Endothelial cell of umbilical vein (primary cell): ENCODE measurements at regions not wholly inside any gene's neighbourhood (a gene's known extent, or its start where the extent isn't known, plus 50 kb on each side); places are given as distances from the start of the nearest gene placed in this dataset.

Experiments
- BruUV-seq: library from RNA; stranded (reverse); fragments of 400-500 nt; replicated peaks from 2 replicates; lab custom pipeline; 2021; lab: Mats Ljungman, UMichigan
- CTCF ChIA-PET: fragments of 300-600, 350-600 bp; sonication (Branson Sonifier 250); formaldehyde crosslinking; loops from one replicate; lab custom pipeline; 2021; ENCODE audit warnings: antibody characterized with exemption, inconsistent platforms; lab: Charles Lee
- POLR2A ChIA-PET: fragments of 300-600, 350-600 bp; sonication (Branson Sonifier 250); formaldehyde crosslinking; loops from one replicate; lab custom pipeline; 2021; ENCODE audit warnings: antibody characterized with exemption, inconsistent platforms; lab: Charles Lee
- DNase-seq: peaks from one replicate; pipeline ENCODE4 v3.0.0-alpha.2; 2011; ENCODE audit warnings: low read depth, low spot score
- FAIRE-seq: peaks from 2 replicates; lab custom pipeline; 2011; peaks lifted over from hg19 to GRCh38; lab: Jason Lieb, UNC
- H2AFZ ChIP-seq: 2 replicates; pipeline ENCODE4 v1.6.0; 2012; ENCODE audit warnings: low read depth, low read length, control low read depth, inconsistent platforms
- H3K27ac ChIP-seq: 2 replicates; pipeline ENCODE4 v1.5.1; 2011; ENCODE audit warnings: low read depth, mild to moderate bottlenecking, control low read depth, low read length, moderate library complexity; ENCODE audit not compliant: insufficient read depth
- H3K27me3 ChIP-seq, 2 experiments: 2 replicates each; pipeline versions ENCODE4 v1.6.0 to v1.6.1; 2011; ENCODE audit warnings: low read length in 2 of 2, mixed read lengths in 1 of 2; ENCODE audit not compliant: control insufficient read depth in 2 of 2, insufficient read depth in 2 of 2
- H3K36me3 ChIP-seq, 2 experiments: 2 replicates in 1 of 2; 3 replicates in 1 of 2; pipeline ENCODE4 v1.5.1; 2011; ENCODE audit warnings: low read length in 2 of 2, mild to moderate bottlenecking in 1 of 2, moderate library complexity in 1 of 2; ENCODE audit not compliant: control insufficient read depth in 2 of 2, insufficient read depth in 2 of 2; ENCODE audit errors: extremely low read depth in 1 of 2
- H3K4me1 ChIP-seq: 3 replicates; pipeline ENCODE4 v1.5.1; 2011; ENCODE audit warnings: mild to moderate bottlenecking, low read length; ENCODE audit not compliant: control insufficient read depth, insufficient read depth; ENCODE audit errors: extremely low read depth
- H3K4me2 ChIP-seq: 2 replicates; pipeline ENCODE4 v1.6.1; 2011; ENCODE audit warnings: low read length, control low read depth, mixed read lengths; ENCODE audit not compliant: insufficient read depth
- H3K4me3 ChIP-seq, 3 experiments: fragments of 200-600 bp in 1 of 3; sonication (generic), shearing (Covaris generic) in 1 of 3; replicated peaks in 1 of 3; 2 replicates each; pipeline ENCODE4 v1.5.1; 2011 to 2016; ENCODE audit warnings: control low read depth in 3 of 3, low read length in 3 of 3, mild to moderate bottlenecking in 2 of 3, inconsistent platforms in 1 of 3, low read depth in 1 of 3, moderate library complexity in 1 of 3; ENCODE audit not compliant: insufficient read depth in 1 of 3
- H3K79me2 ChIP-seq: 2 replicates; pipeline ENCODE4 v1.6.0; 2012; ENCODE audit warnings: low read length, inconsistent platforms; ENCODE audit not compliant: control insufficient read depth, insufficient read depth
- H3K9ac ChIP-seq: replicated peaks from 2 replicates; pipeline ENCODE3; 2011; ENCODE audit warnings: low read length, control low read depth; ENCODE audit not compliant: insufficient read depth; ENCODE audit errors: extremely low read depth
- H3K9me1 ChIP-seq: replicated peaks from 3 replicates; pipeline ENCODE4 v1.6.0; 2011; ENCODE audit warnings: mild to moderate bottlenecking, low read length; ENCODE audit not compliant: control insufficient read depth, insufficient read depth; ENCODE audit errors: extremely low read depth
- H3K9me3 ChIP-seq: replicated peaks from 2 replicates; pipeline ENCODE4 v1.5.1; 2012; ENCODE audit warnings: low read length, inconsistent platforms; ENCODE audit not compliant: control insufficient read depth, insufficient read depth
- H4K20me1 ChIP-seq: replicated peaks from 2 replicates; pipeline ENCODE3; 2011; ENCODE audit warnings: mild to moderate bottlenecking, low read length; ENCODE audit not compliant: control insufficient read depth, insufficient read depth; ENCODE audit errors: extremely low read depth
- CTCF ChIP-seq, 2 donors: IDR thresholded peaks; 1 replicate in 1 of 2; 2 replicates in 1 of 2; pipeline ENCODE4 v1.5.1; 2011; ENCODE audit warnings: low read length in 2 of 2, mild to moderate bottlenecking in 2 of 2, moderate library complexity in 2 of 2, control low read depth in 1 of 2, inconsistent platforms in 1 of 2, low read depth in 1 of 2; ENCODE audit not compliant: insufficient read depth in 1 of 2; ENCODE audit errors: extremely low read depth in 1 of 2
- EZH2 ChIP-seq: IDR thresholded peaks from 2 replicates; pipeline ENCODE4 v1.6.1; 2012; ENCODE audit warnings: borderline replicate concordance, low read depth, mild to moderate bottlenecking, moderate library complexity, low read length, inconsistent platforms; ENCODE audit not compliant: severe bottlenecking
- FOS ChIP-seq: IDR thresholded peaks from 2 replicates; pipeline ENCODE4 v1.6.1; 2011; ENCODE audit warnings: mild to moderate bottlenecking, low read length, moderate library complexity, borderline replicate concordance; ENCODE audit not compliant: insufficient read depth
- GATA2 ChIP-seq: IDR thresholded peaks from 2 replicates; pipeline ENCODE4 v1.7.0; 2011; ENCODE audit warnings: low read depth, mild to moderate bottlenecking, moderate library complexity, mixed read lengths, low read length; ENCODE audit not compliant: insufficient read length, insufficient read depth
- JUN ChIP-seq: IDR thresholded peaks from 2 replicates; pipeline ENCODE4 v1.6.1; 2011; ENCODE audit warnings: borderline replicate concordance, low read depth; ENCODE audit not compliant: insufficient read length, insufficient read depth
- MYC ChIP-seq: IDR thresholded peaks from one replicate; pipeline ENCODE4 v1.6.1; 2011; ENCODE audit warnings: mild to moderate bottlenecking, low read depth, low read length
- POLR2A ChIP-seq: IDR thresholded peaks from 2 replicates; pipeline ENCODE4 v1.6.1; 2012; ENCODE audit warnings: low read depth, mild to moderate bottlenecking, control low read depth, low read length
- POLR2AphosphoS5 ChIP-seq: IDR thresholded peaks from 2 replicates; pipeline ENCODE4 v1.6.1; 2012; ENCODE audit warnings: low read depth, mild to moderate bottlenecking, control low read depth, low read length, moderate library complexity; ENCODE audit not compliant: insufficient read depth
- dilution Hi-C: fragments of 300-500 bp; cut with MboI; formaldehyde crosslinking; loops from one replicate; pipeline ENCODE4 v1.15.0; 2019; ENCODE audit warnings: low sequenced_read_pairs; ENCODE audit not compliant: extremely low pct_ligation_motif_present
- intact Hi-C: fragments of 100-400 bp; cut with micrococcal nuclease; formaldehyde crosslinking; loops from one replicate; pipeline ENCODE4 v1.10.0; 2022
- TF ChIP-seq, protein P1 (sequence below): IDR thresholded peaks from 2 replicates; pipeline ENCODE4 v1.6.1; 2011; ENCODE audit not compliant: insufficient read depth, insufficient read length

DNA sequence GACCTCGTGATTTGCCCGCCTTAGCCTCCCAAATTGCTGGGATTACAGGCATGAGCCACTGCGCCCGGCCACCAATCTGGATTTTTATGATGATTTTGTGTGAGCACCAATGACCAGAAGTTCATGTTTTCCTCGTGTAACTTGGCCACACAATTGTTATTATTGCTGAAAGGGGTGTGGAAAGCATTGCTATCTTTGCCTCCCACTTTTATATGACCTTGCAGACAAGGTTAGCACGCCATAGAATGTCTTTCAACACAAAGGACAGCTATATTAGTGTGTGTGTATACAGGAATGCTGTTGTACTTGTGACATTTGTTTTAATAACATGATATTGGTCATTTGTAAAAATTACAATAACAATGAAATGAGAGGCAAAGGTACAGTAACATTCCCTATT, 155.0 kb upstream of the ERCC6L2 start:
- Histone ChIP-seq H3K4me1 (no peaks in the 10 kb centered on the region), H3K4me2 (no peak overlapping the region), H3K9ac (no peak overlapping the region), H2AFZ (no peak overlapping the region), H3K27ac (no peak overlapping the region), H4K20me1 (no peaks in the 10 kb centered on the region), H3K36me3 (no peaks in the 10 kb centered on the region), H3K9me3 (no peaks in the 10 kb centered on the region), H3K4me3 (no peak overlapping the region), H3K79me2 (no peaks in the 10 kb centered on the region), H3K9me1 (no peaks in the 10 kb centered on the region), H3K27me3 (no peaks in the 10 kb centered on the region)
- TF ChIP-seq EZH2 = no peak
- no peak for TF ChIP-seq CTCF (IDR thresholded peaks at IDR 0.05; ENCODE audit: extremely low read depth in 1 of 2, insufficient read depth in 1 of 2, low read depth in 1 of 2, low read length in 2 of 2)
- no peak for TF ChIP-seq MYC
- TF ChIP-seq POLR2A = no peak
- TF ChIP-seq GATA2 = no peak
- TF ChIP-seq, protein P1, sequence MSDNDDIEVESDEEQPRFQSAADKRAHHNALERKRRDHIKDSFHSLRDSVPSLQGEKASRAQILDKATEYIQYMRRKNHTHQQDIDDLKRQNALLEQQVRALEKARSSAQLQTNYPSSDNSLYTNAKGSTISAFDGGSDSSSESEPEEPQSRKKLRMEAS = no peak
- no peak for TF ChIP-seq JUN
- TF ChIP-seq POLR2AphosphoS5 = no peak
- TF ChIP-seq FOS = no peak
- dilution Hi-C loops (no loop called here), intact Hi-C loops (loop anchor here (10.0 kb wide), 1 partner anchor 264 kb away; no protein-coding TSS in a partner anchor)
- no peak for FAIRE-seq
- CTCF ChIA-PET = interaction anchor here (1.7 kb wide), 1 partner anchor 16 kb away, joined by 4 read pairs; no protein-coding TSS in a partner anchor
- DNase-seq = no peak
- BruUV-seq = no TSS peak
- POLR2A ChIA-PET = no interaction called here
